Inflammatory macrophage treated with lipopolysaccharide for 1 hour (primary cell): ENCODE measurements at regions not wholly inside any gene's neighbourhood (a gene's known extent, or its start where the extent isn't known, plus 50 kb on each side); places are given as distances from the start of the nearest gene placed in this dataset.
"Not testable (repeated sequence)": the region's sequence is repeated elsewhere in the genome, so short reads cannot be mapped to it uniquely, and the experiment has no call there.

Experiments
- DNase-seq, 2 donors: peaks; one replicate each; pipeline ENCODE4 v3.0.0-alpha.2; 2020 to 2022

- DNase-seq = not testable (repeated sequence)
Measured at GRCh38 chr15:26114128-26114527, 251.0 kb upstream of the ATP10A start.

- DNase-seq = no peak
Measured at GRCh38 chr15:26113296-26113695, 250.2 kb upstream of the ATP10A start.

GRCh38 chr15:26109203-26109602 lies 246.1 kb upstream of the ATP10A start:
- no peak for DNase-seq

DNA sequence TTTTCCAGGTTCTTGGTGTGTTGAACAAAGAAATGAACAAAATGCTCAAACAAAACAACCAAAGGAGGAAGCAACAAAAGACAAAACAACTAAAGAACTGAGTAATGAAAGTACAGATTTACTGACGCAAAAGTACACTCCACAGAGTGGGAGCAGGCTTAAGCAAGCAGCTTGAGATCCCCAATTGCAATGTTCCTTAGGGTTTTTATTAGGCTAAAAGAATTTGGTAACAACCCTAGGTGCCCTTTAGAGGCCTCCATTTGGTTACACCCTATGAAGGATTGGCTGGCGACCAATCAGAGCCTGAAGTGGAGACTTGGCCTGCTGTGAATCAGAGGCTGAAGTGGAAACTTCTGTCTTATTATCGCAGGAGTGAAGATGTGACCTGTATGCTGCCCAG lies 243.4 kb upstream of the ATP10A start:
- no peak for DNase-seq

GRCh38 chr15:26103002-26103404 lies 239.9 kb upstream of the ATP10A start:
- no peak for DNase-seq

DNA sequence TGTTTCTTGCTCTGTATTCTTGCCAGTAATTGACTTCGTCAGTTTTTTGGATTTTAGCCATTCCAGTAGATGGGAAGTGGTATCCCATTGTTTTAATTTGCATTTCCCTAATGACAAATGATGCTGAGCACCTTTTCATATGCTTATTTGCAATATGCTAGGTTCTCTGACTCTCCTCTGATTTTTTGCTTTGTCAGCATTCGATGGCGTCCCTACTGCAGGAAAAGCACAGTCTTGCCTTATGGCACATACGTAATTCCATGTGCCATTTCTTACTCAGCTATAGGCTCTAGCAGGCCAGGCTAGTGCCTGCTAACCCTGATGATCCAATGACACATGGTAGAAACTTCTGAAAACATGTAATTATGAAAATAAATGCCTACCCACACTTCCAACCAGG lies 239.2 kb upstream of the ATP10A start:
- DNase-seq = no peak

DNA sequence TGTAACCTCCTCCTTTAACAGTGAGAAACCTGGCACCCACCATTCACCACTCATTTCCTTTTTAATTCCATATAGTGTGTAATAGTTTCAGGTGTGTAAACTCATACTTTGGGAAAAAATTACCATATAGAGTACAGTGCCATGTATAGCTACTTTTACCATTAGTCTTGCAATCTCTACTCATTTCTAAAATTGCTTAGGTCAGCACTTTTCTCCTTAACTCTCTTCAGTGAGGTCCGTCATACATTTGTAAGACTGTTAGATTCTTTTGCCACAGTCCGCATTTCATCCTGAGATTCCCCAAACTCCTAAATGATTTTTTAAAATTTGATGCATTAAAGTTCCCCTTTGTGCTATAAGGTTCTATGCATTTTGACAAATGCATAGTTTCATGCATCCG lies 238.3 kb upstream of the ATP10A start:
- DNase-seq = no peak

DNA sequence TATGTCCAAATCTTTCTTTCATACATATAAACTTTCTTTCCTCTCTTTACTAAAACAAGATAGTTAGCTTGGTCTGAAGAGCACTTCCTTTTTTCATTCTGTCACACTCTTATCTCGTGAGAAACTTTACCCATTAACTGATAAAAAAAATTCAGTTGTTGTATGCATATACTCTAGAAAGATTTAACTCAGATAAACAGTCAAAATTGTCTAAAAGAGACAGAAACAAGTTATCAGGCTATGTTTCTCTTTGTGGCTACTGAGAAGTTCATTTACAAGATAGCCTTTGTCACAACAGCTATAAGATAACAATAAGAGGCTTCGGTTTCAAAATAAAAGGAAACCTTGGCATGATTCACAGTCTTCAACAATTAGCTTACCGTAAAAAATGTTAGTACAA lies 235.7 kb upstream of the ATP10A start:
- DNase-seq = no peak

DNA sequence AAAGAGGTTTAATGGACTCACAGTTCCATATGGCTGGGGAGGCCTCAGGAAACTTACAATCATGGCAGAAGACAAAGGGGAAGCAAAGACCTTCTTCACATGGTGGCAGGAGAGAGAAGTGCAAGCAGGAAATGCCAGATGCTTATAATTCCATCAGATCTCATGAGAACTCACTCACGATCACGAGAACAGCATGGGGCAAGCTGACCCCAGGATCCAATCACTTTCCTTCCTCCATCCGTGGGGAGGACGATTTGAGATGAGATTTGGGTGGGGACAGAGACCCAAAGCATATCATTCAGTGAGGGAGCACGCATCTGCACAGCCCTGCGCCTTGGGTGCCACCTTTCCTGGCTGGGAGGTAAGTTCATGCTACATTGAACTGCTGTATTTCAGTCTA lies 234.1 kb upstream of the ATP10A start:
- no peak for DNase-seq

DNA sequence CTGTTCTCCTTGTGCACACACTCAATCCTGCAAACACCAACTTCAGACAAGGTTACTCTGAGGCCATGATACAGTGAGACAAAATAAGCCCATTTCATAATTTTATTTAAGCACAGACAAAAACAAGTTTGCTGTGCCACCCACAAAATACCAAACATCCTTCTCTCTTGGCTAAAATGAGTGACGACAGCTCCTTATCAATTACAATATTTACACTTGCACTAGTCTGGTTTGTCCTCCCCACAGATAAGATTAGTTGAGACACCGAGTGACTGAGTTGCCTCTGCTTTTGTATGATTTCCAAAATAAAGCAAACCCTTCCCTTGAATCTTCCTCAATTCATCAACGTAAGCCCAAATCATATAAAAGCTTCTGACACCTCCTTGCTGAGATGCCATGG lies 233.5 kb upstream of the ATP10A start:
- no peak for DNase-seq

DNA sequence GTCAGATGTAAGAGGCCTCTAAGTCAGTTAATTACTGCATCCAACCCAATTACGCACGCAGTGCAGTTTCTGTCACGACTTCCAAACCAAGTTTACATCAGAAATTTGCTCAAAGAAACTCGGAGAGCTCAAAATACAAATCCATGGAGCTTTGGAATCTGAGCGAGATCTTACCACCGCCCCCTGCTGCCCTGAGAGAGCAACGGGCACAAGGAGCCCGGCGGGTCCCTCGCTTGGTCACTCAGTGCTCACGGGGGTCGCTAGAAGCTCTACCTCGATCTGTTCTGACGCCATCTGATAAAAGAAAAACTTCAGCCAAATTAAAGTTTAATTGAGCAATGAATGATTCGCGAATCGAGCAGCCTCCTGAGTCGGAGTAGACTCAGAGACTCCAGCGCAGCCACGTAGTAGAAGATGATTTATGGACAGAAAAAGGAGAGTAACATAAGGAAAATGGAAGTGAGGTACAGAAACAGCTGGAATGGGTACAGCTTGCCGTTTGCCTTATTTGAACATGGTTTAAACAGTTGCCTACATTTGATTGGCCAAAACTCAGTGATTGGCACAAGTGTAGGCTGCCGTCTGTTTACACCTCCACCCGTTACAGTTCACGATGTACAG lies 232.7 kb upstream of the ATP10A start:
- no peak for DNase-seq

DNA sequence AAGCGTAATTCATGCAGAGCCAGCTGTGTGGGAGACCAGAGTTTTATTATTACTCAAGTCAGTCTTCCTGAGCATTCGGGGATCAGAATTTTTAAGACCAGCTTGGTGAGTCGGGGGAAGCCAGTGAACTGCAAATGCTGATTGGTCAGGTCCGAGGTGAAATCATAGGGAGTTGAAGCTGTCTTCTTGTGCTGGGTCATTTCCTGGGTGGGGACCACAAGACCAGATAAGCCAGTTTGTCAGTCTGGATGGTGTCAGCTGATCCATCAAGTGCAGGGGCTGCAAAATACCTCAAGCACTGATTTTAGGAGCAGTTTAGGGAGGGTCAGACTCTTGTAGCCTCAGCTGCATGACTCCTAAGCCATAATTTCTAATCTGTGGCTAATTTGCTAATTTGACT lies 228.1 kb upstream of the ATP10A start:
- no peak for DNase-seq

DNA sequence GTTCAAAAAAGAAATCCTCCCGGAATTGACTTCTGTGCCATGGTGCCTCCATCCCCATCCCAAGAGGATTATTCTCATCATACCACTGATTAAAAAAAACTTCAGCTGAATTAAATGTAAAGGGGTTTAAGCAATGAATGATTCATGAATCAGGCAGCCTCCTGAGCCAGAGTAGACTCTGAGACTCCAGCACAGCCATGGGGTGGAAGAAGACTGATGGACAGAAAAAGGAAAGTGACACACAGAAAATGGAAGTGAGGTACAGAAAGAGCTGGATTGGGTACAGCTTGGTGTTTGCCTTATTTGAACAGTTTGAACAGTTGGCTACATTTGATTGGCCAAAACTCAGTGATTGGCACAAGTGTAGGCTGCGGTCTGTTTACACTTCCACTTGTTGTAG lies 224.8 kb upstream of the ATP10A start:
- DNase-seq = no peak

- DNase-seq = no peak
Measured at GRCh38 chr15:26087395-26087794, 224.3 kb upstream of the ATP10A start.

- no peak for DNase-seq
Measured at GRCh38 chr15:26084771-26085170, 221.6 kb upstream of the ATP10A start.

- DNase-seq = no peak
Measured at GRCh38 chr15:26083896-26084295, 220.8 kb upstream of the ATP10A start.

- DNase-seq = no peak
Measured at GRCh38 chr15:26083457-26083856, 220.3 kb upstream of the ATP10A start.

- DNase-seq = peak; percentile 91 to 100
Measured at GRCh38 chr15:26082221-26083109, 219.3 kb upstream of the ATP10A start.

DNA sequence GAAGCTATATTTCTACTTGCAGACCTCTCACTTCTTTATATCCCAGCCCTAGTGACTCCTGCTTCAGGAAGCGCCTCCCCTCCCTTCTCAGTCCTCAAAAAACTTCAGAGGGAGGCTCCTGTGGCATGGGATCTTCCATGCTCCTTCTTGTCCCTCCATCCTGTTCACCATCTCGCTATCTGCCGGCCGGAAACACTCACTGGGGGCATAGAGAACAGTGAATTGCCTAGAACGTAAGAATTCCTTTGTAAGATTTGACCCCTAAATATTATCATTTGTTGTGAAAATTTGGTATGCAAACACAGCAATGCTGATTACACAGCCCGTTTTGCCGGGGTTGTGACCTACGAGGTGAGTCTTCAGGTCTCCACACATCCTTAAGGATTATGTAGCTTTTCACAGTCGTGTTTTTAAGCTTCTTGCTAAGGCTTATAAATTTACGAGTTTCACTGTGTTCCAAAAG lies 218.7 kb upstream of the ATP10A start:
- DNase-seq = no peak

GRCh38 chr15:26075770-26076169 lies 212.6 kb upstream of the ATP10A start:
- DNase-seq = no peak

GRCh38 chr15:26073430-26074333 lies 210.6 kb upstream of the ATP10A start:
- DNase-seq = no peak

DNA sequence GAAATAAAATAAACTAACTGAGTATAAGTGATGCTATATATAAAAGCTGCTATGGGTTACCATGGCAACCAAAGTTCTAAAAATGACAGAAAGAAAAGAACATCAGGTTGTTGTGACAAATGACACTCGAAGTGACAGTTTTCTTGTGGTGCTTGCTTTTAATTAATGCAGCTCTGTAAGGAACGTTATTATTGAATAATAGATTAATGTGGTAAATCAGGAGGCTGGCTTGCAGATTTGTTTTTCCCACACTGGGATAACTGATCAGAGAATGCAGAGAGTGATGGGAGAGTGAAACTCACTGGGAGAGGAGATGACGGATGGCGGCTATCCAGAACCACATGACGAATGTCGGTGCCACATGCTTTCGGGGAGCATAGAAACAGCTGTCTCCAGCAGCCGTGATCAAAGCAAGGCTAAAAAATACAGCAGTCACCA lies 207.0 kb upstream of the ATP10A start:
- DNase-seq = no peak

- no peak for DNase-seq
Measured at GRCh38 chr15:26069231-26069641, 206.1 kb upstream of the ATP10A start.
